SU-DHL-6 (cell line): ENCODE measurements at regions not wholly inside any gene's neighbourhood (a gene's known extent, or its start where the extent isn't known, plus 50 kb on each side); places are given as distances from the start of the nearest gene placed in this dataset.

Source experiments
- H2AFZ ChIP-seq: fragments of 200-600 bp; sonication (generic); 2 replicates; pipeline ENCODE4 v1.6.1; 2014; ENCODE audit warnings: low read depth, mild to moderate bottlenecking, moderate library complexity, mixed read lengths, antibody characterized with exemption, low read length; ENCODE audit not compliant: severe bottlenecking
- H3F3A ChIP-seq: fragments of 200-600 bp; shearing (Covaris generic); 2 replicates; pipeline ENCODE4 v1.6.0; 2016; ENCODE audit warnings: antibody characterized with exemption, mild to moderate bottlenecking; ENCODE audit not compliant: insufficient read depth
- H3K27ac ChIP-seq: fragments of 200-600 bp; sonication (generic); 2 replicates; pipeline ENCODE4 v1.5.1; 2016; ENCODE audit warnings: low read depth, mild to moderate bottlenecking, low read length, moderate library complexity, mixed read lengths
- H3K27me3 ChIP-seq: fragments of 200-600 bp; sonication (generic), shearing (Covaris generic); 2 replicates; pipeline ENCODE4 v1.6.0; 2014; ENCODE audit warnings: mild to moderate bottlenecking, low read length
- H3K36me3 ChIP-seq: fragments of 200-600 bp; sonication (generic); 2 replicates; pipeline ENCODE4 v1.6.1; 2014; ENCODE audit warnings: mild to moderate bottlenecking, low read length, mixed read lengths
- H3K4me2 ChIP-seq: fragments of 300-600, 200-600 bp; shearing (Covaris generic), sonication (generic); 2 replicates; pipeline ENCODE4 v1.6.0; 2014; ENCODE audit warnings: low read length, low read depth, mild to moderate bottlenecking; ENCODE audit not compliant: poor library complexity, severe bottlenecking
- H3K4me3 ChIP-seq: fragments of 200-600 bp; sonication (generic); 2 replicates; pipeline ENCODE4 v1.5.1; 2014; ENCODE audit warnings: antibody characterized with exemption, low read length, mild to moderate bottlenecking, mixed read lengths; ENCODE audit not compliant: insufficient read depth, poor library complexity, severe bottlenecking
- H3K79me2 ChIP-seq: fragments of 200-600 bp; sonication (generic); 2 replicates; pipeline ENCODE4 v1.6.1; 2014; ENCODE audit warnings: mild to moderate bottlenecking, low read length, moderate library complexity; ENCODE audit not compliant: insufficient read depth
- H3K9ac ChIP-seq: fragments of 200-600 bp; sonication (generic); 2 replicates; pipeline ENCODE4 v1.7.0; 2014; ENCODE audit warnings: mild to moderate bottlenecking, low read length
- H3K9me2 ChIP-seq: fragments of 200-600 bp; sonication (generic); replicated peaks from 2 replicates; pipeline ENCODE4 v1.6.1; 2014; ENCODE audit warnings: low read length; ENCODE audit not compliant: insufficient read depth
- H3K9me3 ChIP-seq: fragments of 200-600 bp; sonication (generic); 2 replicates; pipeline ENCODE4 v1.6.1; 2014; ENCODE audit warnings: low read length, mixed read lengths; ENCODE audit not compliant: insufficient read depth
- H4K20me1 ChIP-seq: fragments of 200-600 bp; sonication (generic); 2 replicates; pipeline ENCODE4 v1.6.1; 2014; ENCODE audit warnings: low read depth, mild to moderate bottlenecking, antibody characterized with exemption, low read length, moderate library complexity, mixed read lengths
- EZH2phosphoT487 ChIP-seq: fragments of 200-600 bp; sonication (generic), shearing (Covaris generic); conservative IDR thresholded peaks from 2 replicates; pipeline ENCODE4 v1.6.1; 2018; ENCODE audit warnings: mild to moderate bottlenecking, antibody characterized with exemption, low read length, moderate library complexity, mixed read lengths
- TF ChIP-seq, protein P1 (sequence below): fragments of 200-600 bp; sonication (generic); IDR thresholded peaks from one replicate; pipeline ENCODE4 v1.5.1; 2017; ENCODE audit warnings: antibody characterized with exemption, mild to moderate bottlenecking, low read length, moderate library complexity; ENCODE audit not compliant: insufficient read depth, poor library complexity, severe bottlenecking

DNA sequence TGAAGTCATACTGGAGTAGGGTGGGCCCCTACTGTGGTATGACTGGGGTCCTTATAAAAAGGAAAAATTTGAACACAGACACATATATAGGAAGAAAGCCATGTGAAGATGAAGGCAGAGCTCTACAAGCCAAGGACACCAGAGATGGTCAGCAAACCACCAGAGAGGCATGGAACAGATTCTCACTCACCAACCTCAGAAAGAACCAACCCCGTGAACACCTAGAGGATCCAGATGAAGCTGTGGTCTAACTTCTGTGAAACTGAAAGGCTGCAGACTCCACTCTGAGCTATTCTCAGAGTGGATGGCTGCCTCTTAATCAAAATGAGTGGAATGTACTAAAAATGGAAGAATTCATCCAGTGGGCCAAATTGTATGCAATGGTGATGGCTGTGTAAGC lies 149.6 kb downstream of the ABCA8 start:
- Histone ChIP-seq H3K4me3 (no peak overlapping the region), H3F3A (no peaks in the 10 kb centered on the region), H3K9me2 (no peaks in the 10 kb centered on the region), H3K79me2 (no peaks in the 10 kb centered on the region), H3K36me3 (no peaks in the 10 kb centered on the region), H2AFZ (no peak overlapping the region), H3K27me3 (no peaks in the 10 kb centered on the region), H4K20me1 (no peaks in the 10 kb centered on the region), H3K27ac (no peak overlapping the region), H3K9me3 (no peaks in the 10 kb centered on the region), H3K4me2 (no peak overlapping the region), H3K9ac (no peak overlapping the region)
- TF ChIP-seq, protein P1, sequence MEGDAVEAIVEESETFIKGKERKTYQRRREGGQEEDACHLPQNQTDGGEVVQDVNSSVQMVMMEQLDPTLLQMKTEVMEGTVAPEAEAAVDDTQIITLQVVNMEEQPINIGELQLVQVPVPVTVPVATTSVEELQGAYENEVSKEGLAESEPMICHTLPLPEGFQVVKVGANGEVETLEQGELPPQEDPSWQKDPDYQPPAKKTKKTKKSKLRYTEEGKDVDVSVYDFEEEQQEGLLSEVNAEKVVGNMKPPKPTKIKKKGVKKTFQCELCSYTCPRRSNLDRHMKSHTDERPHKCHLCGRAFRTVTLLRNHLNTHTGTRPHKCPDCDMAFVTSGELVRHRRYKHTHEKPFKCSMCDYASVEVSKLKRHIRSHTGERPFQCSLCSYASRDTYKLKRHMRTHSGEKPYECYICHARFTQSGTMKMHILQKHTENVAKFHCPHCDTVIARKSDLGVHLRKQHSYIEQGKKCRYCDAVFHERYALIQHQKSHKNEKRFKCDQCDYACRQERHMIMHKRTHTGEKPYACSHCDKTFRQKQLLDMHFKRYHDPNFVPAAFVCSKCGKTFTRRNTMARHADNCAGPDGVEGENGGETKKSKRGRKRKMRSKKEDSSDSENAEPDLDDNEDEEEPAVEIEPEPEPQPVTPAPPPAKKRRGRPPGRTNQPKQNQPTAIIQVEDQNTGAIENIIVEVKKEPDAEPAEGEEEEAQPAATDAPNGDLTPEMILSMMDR = no peak
- no peak for TF ChIP-seq EZH2phosphoT487

DNA sequence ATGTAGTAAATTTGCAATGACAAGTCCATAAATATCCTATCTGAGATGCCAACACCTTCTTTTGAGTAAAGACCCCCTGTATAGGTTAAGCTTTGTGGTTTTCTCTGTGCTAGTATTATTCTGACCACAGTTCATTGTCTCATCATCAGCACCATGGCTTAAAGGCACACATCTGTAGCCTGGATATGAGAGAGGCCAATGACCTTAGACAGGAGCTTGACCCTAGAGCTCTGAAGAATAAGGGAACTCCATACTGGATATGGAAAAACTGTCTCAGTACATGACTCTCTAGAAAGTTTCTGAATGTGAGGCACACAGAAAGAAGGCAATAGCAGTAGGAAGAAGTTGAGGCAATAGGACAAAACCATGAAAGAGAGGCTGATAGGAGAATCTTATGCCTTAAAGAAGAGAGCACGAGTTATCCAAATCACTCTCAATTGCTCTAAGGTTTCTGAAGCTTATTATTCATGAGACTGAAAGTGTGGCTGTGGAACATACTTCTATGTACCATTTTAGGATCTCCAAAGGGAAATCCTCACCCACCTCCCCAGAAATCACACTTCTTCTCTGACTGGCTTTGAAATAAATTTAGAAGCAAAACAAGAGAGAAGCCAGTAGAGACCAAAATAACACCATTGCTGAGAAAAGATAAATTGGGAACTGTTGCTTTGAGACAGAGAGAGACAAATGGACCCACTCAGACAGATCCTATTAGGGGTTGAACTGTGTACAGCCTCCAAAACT lies 150.2 kb downstream of the ABCA8 start:
- H4K20me1 ChIP-seq = no peaks in the 10 kb centered on the region
- H3K9me2 ChIP-seq = no peaks in the 10 kb centered on the region
- no peaks in the 10 kb centered on the region for H3K27me3 ChIP-seq
- H2AFZ ChIP-seq = no peak overlapping the region
- H3K9ac ChIP-seq = no peak overlapping the region
- H3F3A ChIP-seq = no peaks in the 10 kb centered on the region
- no peak overlapping the region for H3K4me3 ChIP-seq
- no peak for TF ChIP-seq EZH2phosphoT487
- TF ChIP-seq, protein P1 = no peak
- no peak overlapping the region for H3K4me2 ChIP-seq
- H3K9me3 ChIP-seq = no peaks in the 10 kb centered on the region
- H3K79me2 ChIP-seq = no peaks in the 10 kb centered on the region
- no peaks in the 10 kb centered on the region for H3K36me3 ChIP-seq
- no peak overlapping the region for H3K27ac ChIP-seq

DNA sequence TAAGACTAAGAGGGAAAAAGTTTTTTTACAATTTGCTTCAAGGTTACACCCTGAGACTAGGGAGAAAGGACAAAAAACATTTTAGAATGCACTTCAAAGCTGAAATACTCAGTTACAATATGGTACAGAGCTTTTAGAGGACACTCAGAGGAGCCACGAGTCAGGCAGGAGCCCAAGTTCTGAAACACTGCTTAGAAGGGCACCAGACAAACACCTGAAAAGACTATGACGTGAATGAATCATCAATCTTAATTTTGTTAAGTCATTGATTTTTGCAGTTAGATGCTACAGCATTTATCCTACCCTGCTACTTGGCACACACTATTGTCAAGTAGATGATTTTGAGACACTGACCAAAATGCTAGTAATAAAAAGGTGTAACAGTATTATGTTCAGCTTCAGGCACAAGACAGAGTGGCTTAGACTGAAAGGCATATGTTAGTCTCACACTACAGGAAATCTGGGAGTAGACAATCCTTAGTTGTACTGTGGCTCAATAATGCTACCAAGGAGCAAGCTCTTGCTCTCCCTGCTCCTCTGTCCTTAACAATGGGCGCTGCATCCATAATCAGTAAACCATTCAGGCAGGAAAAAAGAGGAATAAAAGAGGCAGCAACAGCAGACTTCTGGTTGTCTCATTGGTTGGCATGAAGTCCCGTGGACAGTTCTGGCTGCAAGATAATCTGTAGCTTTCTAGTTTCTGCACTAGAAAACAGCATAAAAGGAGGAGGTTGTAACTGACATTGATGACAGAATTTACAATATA lies 151.8 kb downstream of the ABCA8 start:
- Histone ChIP-seq H3F3A (no peaks in the 10 kb centered on the region), H3K79me2 (no peaks in the 10 kb centered on the region), H3K9ac (no peak overlapping the region), H4K20me1 (no peaks in the 10 kb centered on the region), H3K9me3 (no peaks in the 10 kb centered on the region), H2AFZ (no peak overlapping the region), H3K4me3 (no peak overlapping the region), H3K4me2 (no peak overlapping the region), H3K27me3 (no peaks in the 10 kb centered on the region), H3K9me2 (no peaks in the 10 kb centered on the region), H3K36me3 (no peaks in the 10 kb centered on the region), H3K27ac (no peak overlapping the region)
- TF ChIP-seq EZH2phosphoT487 = no peak
- TF ChIP-seq, protein P1 = no peak
